D341Med (cell line): ENCODE measurements at regions not wholly inside any gene's neighbourhood (a gene's known extent, or its start where the extent isn't known, plus 50 kb on each side); places are given as distances from the start of the nearest gene placed in this dataset.

Experiments used
- DNase-seq: peaks from one replicate; pipeline ENCODE4 v3.0.0; 2012; ENCODE audit warnings: low spot score

DNA sequence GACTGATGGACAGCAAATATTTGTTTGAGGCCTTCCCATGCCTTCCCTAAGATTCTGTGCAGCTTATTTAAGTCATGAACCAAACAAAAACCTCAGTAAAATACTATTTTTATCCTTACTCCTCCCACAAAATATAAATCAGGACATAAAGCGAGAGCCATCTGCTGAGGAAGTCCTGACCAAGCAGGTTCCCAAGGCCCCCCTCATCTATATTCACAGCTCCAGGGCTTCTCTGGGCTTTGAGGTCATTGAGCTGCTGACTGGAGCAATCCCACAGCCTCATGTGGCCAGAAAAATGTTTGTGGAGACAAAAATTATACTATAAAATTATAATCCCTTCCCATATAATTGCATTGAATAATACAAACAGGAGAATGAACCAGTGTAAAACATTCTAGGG, 846.2 kb downstream of the ADGRL2 start:
- no peak for DNase-seq

DNA sequence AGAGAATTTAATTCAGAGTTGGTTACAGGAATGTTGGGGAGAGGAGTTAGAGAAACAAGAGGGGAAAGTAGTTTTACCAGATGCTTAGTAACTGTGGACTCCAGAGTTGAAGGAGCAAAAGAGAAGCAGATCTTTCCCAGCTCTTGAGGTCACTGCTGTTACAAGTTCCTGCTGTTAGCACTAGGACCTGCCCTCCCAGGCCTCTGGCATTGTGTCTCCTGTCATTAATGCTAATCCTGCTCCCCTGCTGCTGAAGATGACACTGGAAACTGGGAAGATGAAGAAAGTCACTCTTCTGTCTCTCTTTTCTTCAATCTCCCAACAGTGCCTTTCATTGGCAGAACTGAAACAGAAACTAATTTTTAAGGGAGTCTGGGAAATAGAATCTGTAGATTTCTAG, 845.6 kb downstream of the ADGRL2 start:
- no peak for DNase-seq

DNA sequence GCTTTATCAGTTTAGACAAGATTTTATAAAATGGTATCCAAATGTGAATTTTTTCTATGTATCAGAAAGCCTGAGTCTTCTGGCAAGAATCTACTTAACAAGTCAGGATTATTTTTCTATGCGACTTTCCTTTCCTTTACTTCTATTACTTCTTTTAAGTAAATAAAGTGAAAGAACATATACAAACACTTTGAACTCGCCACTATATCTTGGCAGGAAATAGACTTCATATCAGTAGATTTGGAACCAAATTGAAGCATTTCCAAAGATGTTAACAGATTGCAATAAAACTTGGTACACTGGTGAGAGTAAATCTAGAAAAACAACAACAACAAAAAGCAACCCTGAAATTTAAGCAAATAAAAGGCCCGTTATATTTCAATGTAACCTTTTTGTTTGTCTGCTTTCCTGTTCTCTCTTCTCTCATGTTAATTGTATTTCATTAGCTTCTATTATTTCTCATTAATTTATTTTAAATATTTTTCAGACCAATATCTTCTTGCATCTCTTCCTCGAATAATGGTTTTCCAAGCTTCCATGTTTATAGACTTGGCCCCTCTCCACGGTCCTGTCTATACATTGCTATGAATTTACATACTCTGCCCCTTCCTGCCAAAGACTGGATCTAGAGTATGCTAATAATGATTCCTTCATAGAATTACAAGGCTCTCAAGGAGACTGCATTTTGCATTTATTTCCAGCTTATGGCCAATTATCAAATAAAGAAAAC, 843.6 kb downstream of the ADGRL2 start:
- DNase-seq, result no peak

DNA sequence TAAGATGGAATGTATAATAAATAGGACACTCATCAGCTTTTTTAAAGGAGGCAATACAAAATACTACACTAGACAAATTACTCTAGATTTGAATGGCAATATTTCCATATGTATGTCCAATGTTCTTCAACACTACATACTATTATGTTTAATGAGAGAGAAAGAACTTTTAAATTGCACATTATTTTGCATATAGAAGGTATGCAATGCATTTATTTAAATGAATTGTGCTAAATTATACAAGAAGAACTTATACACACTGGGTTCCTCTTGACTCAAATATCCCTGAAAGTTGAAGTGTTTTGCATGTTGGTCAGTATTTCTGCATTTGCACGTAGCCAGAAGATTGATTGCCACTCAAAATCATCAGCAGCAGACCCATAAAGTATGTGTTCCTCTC, 839.6 kb downstream of the ADGRL2 start:
- DNase-seq, result no peak

GRCh38 chr1:82634266-82634665, 833.5 kb downstream of the ADGRL2 start:
- no peak for DNase-seq

- DNase-seq, result no peak
Observed at GRCh38 chr1:82632155-82632554, 831.4 kb downstream of the ADGRL2 start.

DNA sequence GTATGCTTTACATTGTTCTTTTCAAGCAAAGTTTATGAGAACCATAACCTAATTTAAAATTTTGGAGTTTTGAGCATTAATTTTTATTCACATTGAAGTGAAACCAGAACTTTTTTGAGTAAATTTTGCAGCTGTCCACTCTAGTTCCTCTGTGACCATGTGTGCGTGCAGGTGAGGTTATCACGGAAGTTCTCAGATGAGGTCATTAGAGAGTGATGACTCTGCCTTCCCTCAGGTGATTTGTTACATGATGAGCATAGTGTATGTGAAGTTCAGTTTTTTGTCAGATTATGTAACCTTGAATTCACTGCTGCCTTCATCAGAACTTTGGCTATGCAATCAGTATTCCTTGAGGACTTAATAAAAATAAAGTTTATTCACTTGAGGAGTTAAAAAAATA, 828.2 kb downstream of the ADGRL2 start:
- no peak for DNase-seq

DNA sequence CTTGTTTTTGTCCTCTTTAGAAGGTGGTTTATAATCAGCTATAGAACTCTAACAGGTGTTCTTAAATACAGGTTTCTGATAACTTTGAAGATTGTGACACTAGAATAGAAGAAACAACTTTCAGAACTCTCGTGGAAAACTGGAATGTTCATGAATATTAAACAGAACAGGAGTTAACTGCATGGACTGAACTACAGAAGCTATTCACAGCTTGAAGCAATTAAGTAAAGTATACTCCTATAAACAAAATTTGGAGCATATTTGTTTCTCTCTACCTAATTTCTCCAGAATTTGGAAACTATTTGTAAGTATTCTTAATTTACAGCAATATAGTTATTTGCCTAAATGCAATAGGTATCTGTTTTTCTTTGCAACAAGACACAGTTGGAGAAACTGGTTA, 824.8 kb downstream of the ADGRL2 start:
- no peak for DNase-seq

DNA sequence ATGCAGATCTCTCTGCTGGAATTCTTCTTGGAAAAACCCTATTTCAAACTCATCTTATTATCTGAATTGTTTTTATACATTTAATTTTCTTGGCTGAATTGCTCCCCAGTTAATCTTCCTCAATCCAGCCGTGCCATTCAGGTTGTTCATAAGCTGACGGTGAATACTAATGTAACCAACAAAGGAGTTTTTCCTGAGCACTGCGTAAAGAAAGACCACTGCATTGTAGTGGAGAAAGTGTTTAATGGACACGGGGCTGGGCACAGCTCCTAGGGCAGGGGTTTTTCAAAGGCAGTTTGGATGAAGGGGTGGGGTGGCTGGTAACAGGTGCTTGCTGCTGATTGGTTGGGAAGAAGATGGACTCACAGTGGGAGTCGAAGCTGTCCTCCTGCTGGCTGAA, 820.3 kb downstream of the ADGRL2 start:
- no peak for DNase-seq

- no peak for DNase-seq
Observed at GRCh38 chr1:82614090-82614489, 813.4 kb downstream of the ADGRL2 start.

GRCh38 chr1:82612986-82613385, 812.3 kb downstream of the ADGRL2 start:
- DNase-seq, result no peak

DNA sequence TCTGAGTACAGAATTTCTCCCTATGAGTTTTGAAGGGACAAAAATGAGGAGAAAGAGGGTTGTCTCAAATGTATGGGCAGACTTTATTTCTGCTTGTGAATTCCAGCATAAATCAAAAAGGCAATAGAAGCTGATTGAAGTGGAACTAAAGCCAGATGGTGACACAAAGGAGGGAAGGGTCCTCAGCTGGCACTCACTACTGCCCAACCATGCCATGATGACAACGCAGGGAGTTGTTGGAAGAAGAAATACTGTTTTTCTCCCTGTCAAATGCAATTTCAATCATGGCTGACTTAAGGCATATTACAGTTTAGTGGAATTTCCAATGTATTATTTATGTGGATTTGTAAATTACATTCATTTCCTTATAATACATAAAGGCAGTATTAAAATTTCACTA, 805.8 kb downstream of the ADGRL2 start:
- DNase-seq, result no peak

DNA sequence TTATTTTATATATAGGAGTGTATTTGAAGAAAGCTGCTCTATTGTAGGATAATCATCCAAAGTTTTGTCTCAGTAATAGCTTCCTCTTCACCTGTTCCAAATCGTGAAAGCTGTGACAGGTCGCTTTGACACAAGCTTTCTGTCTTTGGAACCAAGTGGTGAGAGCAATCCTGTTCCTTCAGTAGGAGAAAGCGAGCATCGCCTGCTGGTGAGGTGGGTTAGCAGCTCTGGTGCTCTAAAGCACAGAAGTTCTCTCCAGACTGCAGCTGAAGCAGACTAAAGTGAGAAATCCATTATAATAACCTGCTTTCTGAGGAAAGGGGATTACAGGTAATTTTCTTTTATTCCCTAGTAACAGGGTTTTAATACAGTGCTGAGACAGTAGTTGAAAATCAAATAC, 803.8 kb downstream of the ADGRL2 start:
- DNase-seq, result peak; percentile 45

DNA sequence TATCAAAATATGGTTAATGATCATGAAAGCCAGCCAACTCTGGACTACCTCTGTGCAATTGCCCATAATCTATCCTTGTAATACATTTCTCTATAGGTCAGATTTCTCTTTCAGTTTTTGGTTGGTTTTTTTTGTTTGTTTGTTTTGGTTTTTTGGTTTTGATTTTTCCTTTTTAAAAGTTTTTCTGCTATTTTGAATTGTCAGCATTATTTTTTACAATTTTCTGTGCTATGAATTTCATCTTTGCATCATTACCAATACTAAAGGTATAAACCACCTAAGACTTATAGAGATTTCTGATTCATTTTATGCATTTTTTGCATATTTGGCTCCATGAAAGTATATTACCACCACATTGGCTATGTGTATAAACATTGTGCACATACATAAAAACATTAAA, 799.6 kb downstream of the ADGRL2 start:
- DNase-seq, result no peak

DNA sequence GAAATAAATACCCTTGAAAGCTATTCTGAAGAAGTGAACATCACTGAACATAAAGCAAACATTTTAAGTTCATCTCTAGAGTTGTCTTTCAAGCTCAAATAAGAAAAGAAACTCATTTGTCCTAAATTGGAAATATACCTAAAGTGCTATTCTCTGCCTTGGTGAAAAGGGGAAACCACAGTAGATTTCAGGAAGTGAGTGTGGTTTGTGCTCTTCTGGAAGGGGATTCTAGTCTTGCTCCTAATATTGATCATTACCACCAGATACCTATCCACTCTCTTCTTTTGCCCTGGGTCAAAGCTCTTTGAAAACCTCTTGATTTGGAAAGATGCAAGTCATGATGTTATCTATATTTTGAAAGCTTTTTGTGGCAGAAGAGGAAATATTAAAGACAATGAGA, 798.1 kb downstream of the ADGRL2 start:
- DNase-seq, result no peak

DNA sequence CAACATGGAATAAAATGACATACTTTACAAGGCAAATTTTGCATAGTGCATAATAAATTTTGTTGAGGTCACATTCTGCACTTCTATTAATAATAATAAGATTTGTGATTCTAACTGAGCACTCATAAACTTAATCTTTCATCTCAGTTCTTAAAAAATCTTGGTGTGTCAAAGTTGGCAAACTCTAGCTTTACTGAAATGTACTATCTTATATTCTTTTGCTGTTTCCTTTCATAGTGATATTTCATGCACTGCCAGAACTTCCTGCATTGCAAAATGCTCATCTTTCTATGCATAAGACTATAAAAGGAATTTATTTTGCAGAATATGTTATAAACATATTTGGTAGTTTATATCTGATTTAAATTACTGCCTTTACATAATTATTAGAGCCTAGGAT, 797.6 kb downstream of the ADGRL2 start:
- DNase-seq, result no peak

DNA sequence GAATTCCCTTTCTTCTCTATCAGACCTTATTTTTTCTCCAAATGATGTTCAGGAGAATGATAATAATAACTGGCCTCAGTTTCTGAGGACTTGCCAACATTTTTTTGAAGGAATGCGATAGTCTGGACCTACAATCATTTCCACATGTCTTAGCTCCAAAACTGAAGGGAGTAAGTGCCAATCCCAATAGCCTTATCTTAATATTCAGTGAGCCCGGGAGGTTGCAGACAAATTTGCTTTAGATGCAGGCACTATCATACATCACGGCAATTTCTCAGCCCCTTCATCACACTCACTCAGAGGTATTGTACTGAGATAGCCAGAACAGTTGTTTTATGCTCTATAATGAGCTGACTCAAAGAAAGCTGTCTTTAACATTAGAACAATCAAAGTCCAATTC, 796.9 kb downstream of the ADGRL2 start:
- no peak for DNase-seq

- no peak for DNase-seq
Observed at GRCh38 chr1:82597141-82597540, 796.4 kb downstream of the ADGRL2 start.

GRCh38 chr1:82593561-82593960, 792.8 kb downstream of the ADGRL2 start:
- DNase-seq, result no peak

DNA sequence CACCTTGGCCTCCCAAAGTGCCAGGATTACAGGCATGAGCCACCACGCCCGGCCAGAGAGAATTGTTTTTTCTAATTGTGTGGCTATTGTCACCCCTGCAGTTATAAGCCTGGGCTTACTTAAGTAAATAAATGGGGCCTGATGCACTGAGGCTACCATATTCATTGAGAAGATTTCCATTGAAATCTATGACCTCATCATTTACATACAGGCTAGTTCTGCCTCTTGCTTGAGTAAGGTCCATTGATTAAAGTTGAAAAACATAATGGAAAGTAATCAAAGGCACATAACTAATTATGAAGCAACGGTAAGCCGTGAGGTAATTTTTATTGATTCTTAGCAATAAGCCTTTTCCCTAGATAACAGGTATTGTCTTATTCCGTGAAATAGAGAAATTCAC, 788.9 kb downstream of the ADGRL2 start:
- no peak for DNase-seq

GRCh38 chr1:82587371-82587770, 786.6 kb downstream of the ADGRL2 start:
- no peak for DNase-seq

DNA sequence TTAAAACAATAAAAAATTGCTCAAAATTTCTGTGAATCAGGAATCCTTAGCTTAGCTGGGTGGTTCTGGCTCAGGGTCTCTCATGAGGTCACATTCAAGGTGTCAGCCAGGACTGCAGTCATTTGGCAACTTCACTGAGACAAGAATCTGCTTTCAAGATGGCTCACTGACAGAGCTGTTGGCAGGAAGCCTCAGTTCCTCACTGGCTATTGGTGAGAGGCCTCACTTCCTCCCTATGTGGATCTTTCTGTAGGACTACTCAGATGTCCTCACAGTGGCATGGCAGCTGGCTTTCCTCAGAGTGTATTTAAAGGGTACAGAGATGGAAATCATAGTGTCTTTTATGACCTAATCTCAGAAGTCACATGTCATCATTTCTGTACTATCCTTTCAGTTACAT, 785.7 kb downstream of the ADGRL2 start:
- DNase-seq, result no peak

DNA sequence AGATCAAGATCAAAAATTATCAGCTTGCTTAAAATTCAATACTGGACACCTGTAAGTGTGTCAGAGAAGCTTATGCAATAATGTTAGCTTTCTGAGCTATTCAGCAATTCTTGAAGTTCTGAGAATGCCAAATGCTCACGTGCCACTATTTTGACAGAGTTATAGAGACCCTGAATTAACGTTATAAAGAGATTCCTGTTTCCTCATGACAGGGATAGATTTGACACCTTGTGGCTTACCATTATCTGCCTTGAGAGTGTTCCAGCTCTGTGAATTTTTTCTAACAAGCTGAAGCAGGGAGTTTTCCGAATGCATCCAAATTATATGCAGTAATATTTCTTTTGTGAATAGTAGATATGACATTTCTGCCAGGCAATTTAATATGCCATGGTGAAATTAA, 781.6 kb downstream of the ADGRL2 start:
- DNase-seq, result no peak

DNA sequence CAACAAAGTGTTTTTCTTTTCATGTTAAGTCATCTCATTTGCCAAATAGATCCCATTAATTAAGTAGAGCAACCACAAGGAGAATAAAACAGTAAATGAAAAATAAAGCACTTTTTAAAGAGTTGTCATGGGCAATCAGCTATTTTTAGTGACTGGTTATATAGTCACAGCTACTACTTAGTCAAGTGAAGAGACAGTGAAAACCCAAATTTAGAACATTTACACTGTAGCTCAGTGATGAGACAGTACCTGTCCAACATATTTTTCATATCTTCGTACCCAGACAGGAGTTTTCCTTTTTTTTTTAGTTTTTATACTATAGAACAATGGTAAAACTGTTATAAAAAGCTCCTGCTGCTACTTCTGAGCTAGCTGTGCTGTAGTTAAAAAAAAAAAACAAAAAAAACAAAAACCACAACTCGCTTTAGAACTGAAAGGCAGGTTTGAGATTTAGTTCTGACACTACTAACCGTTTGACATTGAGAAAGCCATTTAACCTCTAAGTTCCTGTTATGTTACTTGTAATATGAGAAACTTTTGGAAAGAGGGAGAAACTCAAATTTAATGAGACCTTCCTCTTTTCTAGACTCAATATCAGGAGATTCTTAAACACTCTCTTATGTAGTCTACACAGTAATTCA, 777.5 kb downstream of the ADGRL2 start:
- DNase-seq, result no peak
